Ovary (tissue), 3 donors: ENCODE measurements at regions not wholly inside any gene's neighbourhood (a gene's known extent, or its start where the extent isn't known, plus 50 kb on each side); places are given as distances from the start of the nearest gene placed in this dataset.

Experiments used
- EP300 ChIP-seq: sonication (generic); formaldehyde crosslinking; IDR thresholded peaks from one replicate; pipeline ENCODE4 v1.6.1; 2017; ENCODE audit warnings: antibody characterized with exemption
- POLR2A ChIP-seq: fragments of 450-650 bp; IDR thresholded peaks from one replicate; pipeline ENCODE4 v1.6.1; 2017; ENCODE audit warnings: antibody characterized with exemption, mild to moderate bottlenecking, moderate library complexity
- TF ChIP-seq, protein P1 (sequence below), 3 donors: fragments of 450-650 bp in 2 of 3; fragments of 200-600 bp in 1 of 3; IDR thresholded peaks; one replicate each; pipeline versions ENCODE4 v1.5.1 to v1.8.0; 2016 to 2022; ENCODE audit warnings: antibody characterized with exemption in 3 of 3, mild to moderate bottlenecking in 1 of 3
- donor health status: DM: no; HTN: no; CAD: no.

- TF ChIP-seq, protein P1, sequence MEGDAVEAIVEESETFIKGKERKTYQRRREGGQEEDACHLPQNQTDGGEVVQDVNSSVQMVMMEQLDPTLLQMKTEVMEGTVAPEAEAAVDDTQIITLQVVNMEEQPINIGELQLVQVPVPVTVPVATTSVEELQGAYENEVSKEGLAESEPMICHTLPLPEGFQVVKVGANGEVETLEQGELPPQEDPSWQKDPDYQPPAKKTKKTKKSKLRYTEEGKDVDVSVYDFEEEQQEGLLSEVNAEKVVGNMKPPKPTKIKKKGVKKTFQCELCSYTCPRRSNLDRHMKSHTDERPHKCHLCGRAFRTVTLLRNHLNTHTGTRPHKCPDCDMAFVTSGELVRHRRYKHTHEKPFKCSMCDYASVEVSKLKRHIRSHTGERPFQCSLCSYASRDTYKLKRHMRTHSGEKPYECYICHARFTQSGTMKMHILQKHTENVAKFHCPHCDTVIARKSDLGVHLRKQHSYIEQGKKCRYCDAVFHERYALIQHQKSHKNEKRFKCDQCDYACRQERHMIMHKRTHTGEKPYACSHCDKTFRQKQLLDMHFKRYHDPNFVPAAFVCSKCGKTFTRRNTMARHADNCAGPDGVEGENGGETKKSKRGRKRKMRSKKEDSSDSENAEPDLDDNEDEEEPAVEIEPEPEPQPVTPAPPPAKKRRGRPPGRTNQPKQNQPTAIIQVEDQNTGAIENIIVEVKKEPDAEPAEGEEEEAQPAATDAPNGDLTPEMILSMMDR (IDR thresholded peaks at IDR 0.05) = no peak
- TF ChIP-seq EP300 (no peak), POLR2A (no peak)
Observed at GRCh38 chr1:222347627-222348026, 200.3 kb downstream of the HHIPL2 start.
